ENCODE measurements at regions not wholly inside any gene's neighbourhood (a gene's known extent, or its start where the extent isn't known, plus 50 kb on each side); places are given as distances from the start of the nearest gene placed in this dataset.

- TF ChIP-seq EP300 (IDR thresholded peaks at IDR 0.05): no peak
- TF ChIP-seq, protein P1, sequence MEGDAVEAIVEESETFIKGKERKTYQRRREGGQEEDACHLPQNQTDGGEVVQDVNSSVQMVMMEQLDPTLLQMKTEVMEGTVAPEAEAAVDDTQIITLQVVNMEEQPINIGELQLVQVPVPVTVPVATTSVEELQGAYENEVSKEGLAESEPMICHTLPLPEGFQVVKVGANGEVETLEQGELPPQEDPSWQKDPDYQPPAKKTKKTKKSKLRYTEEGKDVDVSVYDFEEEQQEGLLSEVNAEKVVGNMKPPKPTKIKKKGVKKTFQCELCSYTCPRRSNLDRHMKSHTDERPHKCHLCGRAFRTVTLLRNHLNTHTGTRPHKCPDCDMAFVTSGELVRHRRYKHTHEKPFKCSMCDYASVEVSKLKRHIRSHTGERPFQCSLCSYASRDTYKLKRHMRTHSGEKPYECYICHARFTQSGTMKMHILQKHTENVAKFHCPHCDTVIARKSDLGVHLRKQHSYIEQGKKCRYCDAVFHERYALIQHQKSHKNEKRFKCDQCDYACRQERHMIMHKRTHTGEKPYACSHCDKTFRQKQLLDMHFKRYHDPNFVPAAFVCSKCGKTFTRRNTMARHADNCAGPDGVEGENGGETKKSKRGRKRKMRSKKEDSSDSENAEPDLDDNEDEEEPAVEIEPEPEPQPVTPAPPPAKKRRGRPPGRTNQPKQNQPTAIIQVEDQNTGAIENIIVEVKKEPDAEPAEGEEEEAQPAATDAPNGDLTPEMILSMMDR (IDR thresholded peaks at IDR 0.05): no peak
These were observed 314.7 kb upstream of the ADAMTSL1 start for GRCh38 chr9:18159254-18159653.

Data from tibial nerve (tissue), 4 donors.